GM12864 (cell line): ENCODE measurements at regions not wholly inside any gene's neighbourhood (a gene's known extent, or its start where the extent isn't known, plus 50 kb on each side); places are given as distances from the start of the nearest gene placed in this dataset.

Experiments
- DNase-seq: peaks from one replicate; pipeline ENCODE4 v3.0.0-alpha.2; 2011; ENCODE audit warnings: low read depth
- H3K4me3 ChIP-seq: 2 replicates; pipeline ENCODE4 v1.5.1; 2011; ENCODE audit warnings: mild to moderate bottlenecking, low read depth, low read length, control low read depth
- TF ChIP-seq, protein P1 (sequence below): IDR thresholded peaks from 2 replicates; pipeline ENCODE4 v1.5.1; 2011; ENCODE audit warnings: low read depth, mild to moderate bottlenecking, moderate library complexity, low read length, control low read depth, inconsistent platforms; ENCODE audit errors: missing control alignments

DNA sequence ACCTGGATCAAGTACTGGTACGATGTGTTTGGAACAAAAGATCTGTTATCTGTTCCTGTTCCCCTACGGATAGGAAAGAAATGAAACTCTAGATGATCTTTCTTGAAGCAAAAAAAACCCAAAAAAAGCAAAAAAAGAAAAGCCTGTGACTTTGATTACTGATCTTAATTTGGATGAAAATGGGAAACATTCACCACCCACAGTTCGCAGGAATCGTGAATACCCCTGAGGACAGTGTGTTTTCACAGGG is 138.7 kb upstream of the LMNTD1 start:
- H3K4me3 ChIP-seq, result no peak overlapping the region
- no peak for DNase-seq
- TF ChIP-seq, protein P1, sequence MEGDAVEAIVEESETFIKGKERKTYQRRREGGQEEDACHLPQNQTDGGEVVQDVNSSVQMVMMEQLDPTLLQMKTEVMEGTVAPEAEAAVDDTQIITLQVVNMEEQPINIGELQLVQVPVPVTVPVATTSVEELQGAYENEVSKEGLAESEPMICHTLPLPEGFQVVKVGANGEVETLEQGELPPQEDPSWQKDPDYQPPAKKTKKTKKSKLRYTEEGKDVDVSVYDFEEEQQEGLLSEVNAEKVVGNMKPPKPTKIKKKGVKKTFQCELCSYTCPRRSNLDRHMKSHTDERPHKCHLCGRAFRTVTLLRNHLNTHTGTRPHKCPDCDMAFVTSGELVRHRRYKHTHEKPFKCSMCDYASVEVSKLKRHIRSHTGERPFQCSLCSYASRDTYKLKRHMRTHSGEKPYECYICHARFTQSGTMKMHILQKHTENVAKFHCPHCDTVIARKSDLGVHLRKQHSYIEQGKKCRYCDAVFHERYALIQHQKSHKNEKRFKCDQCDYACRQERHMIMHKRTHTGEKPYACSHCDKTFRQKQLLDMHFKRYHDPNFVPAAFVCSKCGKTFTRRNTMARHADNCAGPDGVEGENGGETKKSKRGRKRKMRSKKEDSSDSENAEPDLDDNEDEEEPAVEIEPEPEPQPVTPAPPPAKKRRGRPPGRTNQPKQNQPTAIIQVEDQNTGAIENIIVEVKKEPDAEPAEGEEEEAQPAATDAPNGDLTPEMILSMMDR, result no peak

DNA sequence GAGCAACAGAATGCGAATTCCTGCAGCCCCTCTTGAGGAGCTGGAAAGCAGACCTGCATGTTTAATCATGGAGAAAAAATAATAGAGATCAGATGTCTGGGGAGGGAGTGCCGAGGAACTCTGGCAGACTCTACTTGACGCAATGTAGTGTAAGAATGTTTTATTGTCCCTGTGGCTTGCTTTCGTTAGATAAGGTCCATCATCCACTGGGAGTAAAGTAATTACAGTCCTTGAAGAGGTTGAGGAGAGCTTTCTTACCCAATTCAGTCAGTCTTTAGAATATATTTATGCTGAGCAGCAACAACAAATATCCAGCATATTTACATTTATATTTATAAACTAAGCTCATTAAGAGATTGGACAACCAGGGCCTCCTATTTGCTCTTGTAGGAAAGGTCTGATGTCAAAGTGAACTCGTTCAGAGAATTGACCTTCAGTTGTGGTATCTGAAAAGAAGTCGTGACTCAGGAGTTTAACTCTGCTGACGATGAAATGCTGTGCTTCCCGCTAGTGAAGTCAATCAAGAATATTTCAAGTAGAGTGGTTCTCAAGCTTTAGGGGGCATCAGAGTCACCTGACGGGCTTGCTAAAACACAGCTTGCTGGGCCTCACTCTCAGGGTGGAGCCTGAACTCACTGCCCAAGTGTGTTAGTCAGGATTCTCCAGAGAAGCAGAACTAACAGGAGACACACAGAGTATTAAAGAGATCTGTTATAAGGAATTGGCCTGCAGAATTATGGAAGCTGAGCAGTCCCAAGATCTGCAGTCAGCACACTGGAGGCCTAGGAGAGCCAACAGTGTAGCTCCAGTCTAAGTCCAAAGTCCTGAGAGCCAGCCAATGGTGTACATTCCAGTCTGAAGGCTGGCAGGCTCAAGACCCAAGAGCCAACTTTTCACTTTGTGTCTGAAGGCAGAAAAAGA is 139.3 kb upstream of the LMNTD1 start:
- DNase-seq, result no peak

DNA sequence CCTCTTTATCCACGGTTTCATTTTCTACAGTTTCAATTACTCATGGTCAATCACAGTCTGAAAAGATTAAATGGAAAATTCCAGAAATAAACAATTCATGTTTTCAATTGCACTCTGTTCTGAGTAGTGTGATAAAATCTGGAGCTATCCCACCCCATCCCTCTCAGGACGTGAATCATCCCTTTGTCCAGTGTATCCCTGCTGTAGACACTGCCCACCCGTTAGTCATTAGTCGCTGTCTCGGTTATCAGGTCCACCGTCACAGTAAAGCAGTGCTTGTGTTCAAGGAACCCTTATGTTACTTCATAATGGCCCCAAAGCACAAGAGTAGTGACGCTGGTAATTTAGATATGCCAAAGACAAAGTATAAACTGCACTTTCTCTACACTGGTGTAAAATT is 141.0 kb upstream of the LMNTD1 start:
- TF ChIP-seq, protein P1, result no peak
- DNase-seq, result no peak

More for the DNA sequence above, 139.3 kb upstream of the LMNTD1 start:
- no peak overlapping the region for H3K4me3 ChIP-seq
- TF ChIP-seq, protein P1, result no peak

DNA sequence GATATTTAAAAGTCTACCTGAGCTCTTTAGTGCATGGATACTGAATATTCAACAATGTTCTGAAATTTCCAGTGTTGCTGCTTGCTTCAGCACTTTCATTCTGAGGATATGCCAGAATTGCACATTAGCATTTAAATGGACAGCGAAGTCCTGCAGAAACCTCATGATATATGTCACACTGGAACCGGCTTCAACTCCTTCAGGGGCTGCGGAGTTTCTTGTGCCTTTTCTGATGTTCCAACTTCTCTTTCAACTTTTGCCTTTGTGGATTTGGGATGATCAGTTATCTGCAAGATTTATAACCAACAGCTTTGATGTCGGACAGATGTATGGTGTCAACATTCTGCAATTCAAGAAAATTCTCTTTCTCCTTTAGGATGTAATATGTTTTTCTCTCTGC is 142.5 kb upstream of the LMNTD1 start:
- TF ChIP-seq, protein P1, result no peak
- no peak for DNase-seq
- no peak overlapping the region for H3K4me3 ChIP-seq

More for the DNA sequence above, 141.0 kb upstream of the LMNTD1 start:
- H3K4me3 ChIP-seq, result no peak overlapping the region

DNA sequence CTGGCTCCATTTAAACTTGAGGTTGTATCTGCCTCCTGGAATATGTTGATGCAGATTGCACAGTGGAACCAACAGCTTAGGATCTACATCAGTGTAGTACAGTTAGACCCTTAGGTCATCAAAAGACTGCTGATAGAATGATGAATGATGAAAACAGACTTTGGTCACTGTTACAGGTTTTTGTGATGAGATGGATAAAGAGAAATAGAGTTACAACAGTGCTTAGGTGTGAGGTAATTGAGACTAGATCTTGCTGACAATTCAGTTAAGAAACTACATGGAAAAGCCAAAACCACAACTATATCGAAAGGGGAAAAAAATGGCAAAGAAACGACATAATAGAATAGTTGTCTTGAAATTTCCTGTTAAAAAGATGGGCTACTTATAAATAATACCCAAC is 145.7 kb upstream of the LMNTD1 start:
- DNase-seq, result no peak
- TF ChIP-seq, protein P1, result no peak
- H3K4me3 ChIP-seq, result no peak overlapping the region

DNA sequence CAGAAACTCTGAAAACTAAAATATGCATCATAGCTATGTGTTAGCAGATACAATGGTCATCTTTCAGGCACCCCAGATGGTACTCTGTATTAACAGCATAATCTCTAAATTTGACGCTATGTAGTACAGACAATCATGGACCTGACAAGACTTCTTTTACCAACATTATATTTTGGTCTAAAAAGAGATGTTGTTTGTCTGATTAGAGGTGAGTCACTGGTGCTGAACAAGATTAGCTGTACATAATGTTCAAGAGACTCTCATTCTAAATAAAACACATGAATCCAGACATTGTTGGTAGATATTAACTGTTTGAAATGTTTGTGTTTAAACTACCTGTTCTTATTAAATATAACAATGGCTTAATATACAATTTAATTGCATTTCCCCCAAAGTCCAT is 146.4 kb upstream of the LMNTD1 start:
- TF ChIP-seq, protein P1, result no peak
- H3K4me3 ChIP-seq, result no peak overlapping the region
- DNase-seq, result no peak

DNA sequence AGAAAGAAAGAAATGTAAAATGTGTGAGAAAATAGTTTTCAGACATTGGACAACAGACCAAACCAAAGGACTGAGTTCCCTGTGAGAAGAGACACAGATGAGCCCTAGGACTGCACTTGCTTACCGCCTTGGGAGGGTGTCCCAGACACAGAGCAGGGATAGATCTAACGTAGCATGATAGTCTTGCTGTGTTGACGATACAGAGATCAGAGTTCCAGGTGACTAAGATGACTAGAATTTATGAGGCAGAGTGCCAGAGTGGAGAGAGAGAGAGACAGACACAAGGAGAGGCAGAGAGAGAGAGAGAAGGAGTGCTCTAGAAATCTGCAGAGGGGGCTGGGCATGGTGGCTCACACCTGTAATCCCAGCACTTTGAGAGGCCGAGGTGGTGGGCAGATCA is 148.2 kb upstream of the LMNTD1 start:
- DNase-seq, result no peak
- TF ChIP-seq, protein P1, result no peak
- H3K4me3 ChIP-seq, result no peak overlapping the region
